Nephron (organoid): ENCODE measurements at regions not wholly inside any gene's neighbourhood (a gene's known extent, or its start where the extent isn't known, plus 50 kb on each side); places are given as distances from the start of the nearest gene placed in this dataset.

Experiments used
- H3K27ac Mint-ChIP-seq, 3 experiments: 2 replicates each; pipeline ENCODE4 v1.8.0; 2020; ENCODE audit warnings: mixed read lengths in 3 of 3, mild to moderate bottlenecking in 2 of 3, moderate library complexity in 1 of 3
- H3K27me3 Mint-ChIP-seq: 2 replicates; pipeline ENCODE4 v1.8.0; 2021; ENCODE audit warnings: low read depth, mild to moderate bottlenecking, moderate library complexity, mixed read lengths
- H3K36me3 Mint-ChIP-seq: 2 replicates; pipeline ENCODE4 v1.8.0; 2020; ENCODE audit warnings: low read depth, mixed read lengths
- H3K4me1 Mint-ChIP-seq: 2 replicates; pipeline ENCODE4 v1.8.0; 2020; ENCODE audit warnings: mixed read lengths
- H3K4me3 Mint-ChIP-seq, 3 experiments: 2 replicates each; pipeline ENCODE4 v1.8.0; 2020; ENCODE audit warnings: mild to moderate bottlenecking in 3 of 3, mixed read lengths in 3 of 3, moderate library complexity in 2 of 3
- H3K9me3 Mint-ChIP-seq: 2 replicates; pipeline ENCODE4 v1.8.0; 2020; ENCODE audit warnings: mixed read lengths
- CTCF ChIP-seq, 3 experiments: fragments of 200-600 bp; sonication (generic); IDR thresholded peaks; one replicate each; pipeline ENCODE4 v1.5.0; 2021; ENCODE audit warnings: antibody characterized with exemption in 3 of 3; ENCODE audit not compliant: unreplicated experiment in 3 of 3

- peaks cover 4% of the 10 kb centered on the region for H3K27me3 Mint-ChIP-seq
- peaks cover 19% of the 10 kb centered on the region for H3K4me1 Mint-ChIP-seq
- no peak for TF ChIP-seq CTCF (IDR thresholded peaks at IDR 0.05; ENCODE audit: unreplicated experiment in 3 of 3)
- H3K36me3 Mint-ChIP-seq: no peaks in the 10 kb centered on the region
- H3K4me3 Mint-ChIP-seq: no peak overlapping the region
- no peak overlapping the region for H3K27ac Mint-ChIP-seq
- peaks cover 3% of the 10 kb centered on the region for H3K9me3 Mint-ChIP-seq
Measured at GRCh38 chr5:124876566-124876965, 130.1 kb upstream of the ZNF608 start.

GRCh38 chr5:124876983-124877382 lies 130.5 kb upstream of the ZNF608 start:
- peaks cover 4% of the 10 kb centered on the region for H3K27me3 Mint-ChIP-seq
- no peaks in the 10 kb centered on the region for H3K36me3 Mint-ChIP-seq
- no peak overlapping the region for H3K4me3 Mint-ChIP-seq
- H3K27ac Mint-ChIP-seq: no peak overlapping the region
- H3K9me3 Mint-ChIP-seq: peaks cover 3% of the 10 kb centered on the region
- TF ChIP-seq CTCF (IDR thresholded peaks at IDR 0.05; ENCODE audit: unreplicated experiment in 3 of 3): no peak
- peaks cover 16% of the 10 kb centered on the region for H3K4me1 Mint-ChIP-seq

GRCh38 chr5:124877501-124878146 lies 131.2 kb upstream of the ZNF608 start:
- H3K4me1 Mint-ChIP-seq: peaks cover 10% of the 10 kb centered on the region
- no peak overlapping the region for H3K27ac Mint-ChIP-seq
- H3K36me3 Mint-ChIP-seq: no peaks in the 10 kb centered on the region
- H3K9me3 Mint-ChIP-seq: peaks cover 3% of the 10 kb centered on the region
- no peak for TF ChIP-seq CTCF (IDR thresholded peaks at IDR 0.05; ENCODE audit: unreplicated experiment in 3 of 3)
- peaks cover 4% of the 10 kb centered on the region for H3K27me3 Mint-ChIP-seq
- H3K4me3 Mint-ChIP-seq: no peak overlapping the region

GRCh38 chr5:124878583-124879342 lies 132.3 kb upstream of the ZNF608 start:
- Mint-ChIP-seq H3K9me3 (peaks cover 3% of the 10 kb centered on the region), H3K36me3 (no peaks in the 10 kb centered on the region), H3K27me3 (peaks cover 4% of the 10 kb centered on the region), H3K27ac (no peak overlapping the region), H3K4me1 (peaks cover 5% of the 10 kb centered on the region), H3K4me3 (no peak overlapping the region)
- TF ChIP-seq CTCF (IDR thresholded peaks at IDR 0.05; ENCODE audit: unreplicated experiment in 3 of 3): no peak

- TF ChIP-seq CTCF (IDR thresholded peaks at IDR 0.05; ENCODE audit: unreplicated experiment in 3 of 3): no peak
- Mint-ChIP-seq H3K36me3 (no peaks in the 10 kb centered on the region), H3K9me3 (no peaks in the 10 kb centered on the region), H3K4me3 (no peak overlapping the region), H3K27me3 (peaks cover 4% of the 10 kb centered on the region), H3K4me1 (peaks cover 10% of the 10 kb centered on the region), H3K27ac (no peak overlapping the region)
Measured at GRCh38 chr5:124880903-124881697, 134.7 kb upstream of the ZNF608 start.
